HL-60/S4 (cell line): ENCODE measurements at regions not wholly inside any gene's neighbourhood (a gene's known extent, or its start where the extent isn't known, plus 50 kb on each side); places are given as distances from the start of the nearest gene placed in this dataset.
"Not testable (repeated sequence)": the region's sequence is repeated elsewhere in the genome, so short reads cannot be mapped to it uniquely, and the experiment has no call there.

ENCODE experiments used
- in situ Hi-C: fragments of 300-500 bp; cut with MboI; formaldehyde crosslinking; loops from 2 replicates; pipeline ENCODE4 v1.14.3; 2022; ENCODE audit warnings: low sequenced_read_pairs

GRCh38 chr13:61215601-61216000 lies 200.0 kb downstream of the PCDH20 start:
- in situ Hi-C loops: no loop called here

DNA sequence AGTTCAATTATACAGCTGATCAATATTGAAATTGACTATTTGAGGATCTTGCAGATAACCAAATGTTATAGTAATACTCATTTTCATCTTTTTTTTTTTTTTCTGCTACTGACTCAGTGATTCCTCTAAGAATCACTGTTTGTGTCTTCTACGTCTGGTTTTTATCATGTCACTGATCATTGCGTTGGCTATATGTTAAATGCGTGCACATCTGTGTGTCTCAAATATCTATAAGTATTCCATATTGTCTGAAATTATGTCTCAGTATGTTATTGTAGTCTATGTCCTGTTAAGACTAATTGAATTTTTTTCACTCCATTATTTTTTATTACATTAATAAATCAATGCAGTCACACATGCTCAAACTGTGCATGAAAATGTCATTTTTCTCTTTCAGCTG lies 200.5 kb downstream of the PCDH20 start:
- in situ Hi-C loops: no loop called here

DNA sequence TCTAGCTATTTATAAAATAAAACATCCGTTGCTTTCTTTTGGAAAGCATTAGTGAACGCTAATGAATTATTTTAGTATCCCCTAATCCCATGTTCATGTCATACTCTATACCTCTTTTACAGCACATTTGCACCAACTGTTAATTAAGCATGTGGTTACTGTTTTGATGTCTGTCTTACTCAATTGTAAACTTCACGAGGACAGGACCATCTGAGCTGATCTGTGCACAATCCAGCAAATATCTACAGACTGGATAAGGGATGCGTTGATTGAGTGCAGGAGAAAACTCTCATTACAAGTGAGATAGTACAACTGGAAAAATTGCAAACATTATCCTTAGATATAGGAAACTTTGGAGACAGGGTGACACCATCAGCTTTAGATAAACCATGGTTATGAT lies 201.1 kb downstream of the PCDH20 start:
- in situ Hi-C loops: no loop called here

GRCh38 chr13:61205898-61206297 lies 209.8 kb downstream of the PCDH20 start:
- in situ Hi-C loops: not testable (repeated sequence)

- in situ Hi-C loops: no loop called here
These were observed 211.6 kb downstream of the PCDH20 start for GRCh38 chr13:61204025-61204424.

DNA sequence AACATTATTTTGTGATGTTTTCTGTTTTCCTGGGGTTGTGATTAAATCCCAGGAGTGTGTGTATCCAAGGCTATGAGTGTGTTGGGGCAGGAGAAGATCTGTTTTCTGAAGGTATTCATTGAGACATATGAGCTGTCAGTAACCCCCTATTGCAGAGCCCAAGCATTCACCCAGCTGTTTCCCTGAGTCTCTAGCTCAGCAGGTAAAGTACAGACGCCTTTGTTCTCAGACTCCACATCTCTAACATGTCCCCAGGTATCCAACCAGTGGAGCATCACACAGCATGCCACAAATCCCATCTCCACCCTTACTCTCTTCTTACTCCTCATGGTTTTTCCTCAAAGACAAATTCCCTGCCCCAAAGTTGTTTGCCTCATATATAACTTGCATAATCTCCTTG lies 213.6 kb downstream of the PCDH20 start:
- in situ Hi-C loops: no loop called here

GRCh38 chr13:61192826-61193225 lies 222.8 kb downstream of the PCDH20 start:
- in situ Hi-C loops: no loop called here

DNA sequence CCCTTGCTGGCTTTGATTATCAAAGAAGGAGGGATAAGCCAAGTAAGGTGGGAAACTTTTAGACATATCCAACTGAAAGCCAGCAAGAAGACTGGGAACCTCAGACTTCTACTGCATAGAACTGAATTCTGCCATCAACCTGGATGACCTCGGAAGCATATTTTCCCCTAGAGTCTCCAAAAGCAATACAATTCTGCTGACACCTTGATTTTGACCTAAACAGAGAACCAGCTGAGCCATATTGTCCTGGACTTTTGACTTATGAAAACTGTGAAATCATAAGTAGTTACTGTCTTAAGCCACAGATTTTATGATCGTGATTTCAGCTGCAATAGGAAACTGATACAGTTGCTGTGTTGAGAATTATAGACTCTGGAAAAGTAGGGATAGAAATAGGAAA lies 227.6 kb downstream of the PCDH20 start:
- in situ Hi-C loops: no loop called here

GRCh38 chr13:61187471-61187870 lies 228.2 kb downstream of the PCDH20 start:
- in situ Hi-C loops: no loop called here

GRCh38 chr13:61183670-61184069 lies 232.0 kb downstream of the PCDH20 start:
- in situ Hi-C loops: no loop called here

GRCh38 chr13:61180234-61180633 lies 235.4 kb downstream of the PCDH20 start:
- in situ Hi-C loops: no loop called here

GRCh38 chr13:61179741-61180140 lies 235.9 kb downstream of the PCDH20 start:
- in situ Hi-C loops: no loop called here

DNA sequence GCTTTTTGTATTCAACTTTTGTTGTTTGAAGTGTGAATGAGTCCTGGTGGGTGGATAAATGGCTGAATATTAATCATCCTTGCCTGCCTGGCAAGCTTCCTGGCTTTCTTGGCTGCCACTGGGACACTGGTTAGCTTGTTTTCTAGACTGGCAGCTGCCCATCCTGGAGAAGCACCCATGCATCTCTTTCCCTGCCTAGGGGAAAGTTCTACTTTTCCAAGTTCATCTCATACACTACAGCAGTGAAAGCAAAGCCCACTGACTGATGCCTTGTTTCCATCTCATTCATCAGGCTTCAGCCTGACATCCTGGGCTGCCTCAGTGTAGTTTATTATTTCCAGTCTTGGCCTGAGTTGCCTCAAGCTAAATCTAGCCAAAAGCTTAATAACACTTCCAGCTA lies 244.8 kb downstream of the PCDH20 start:
- in situ Hi-C loops: no loop called here

- in situ Hi-C loops: no loop called here
These were observed 253.0 kb downstream of the PCDH20 start for GRCh38 chr13:61162636-61163035.

DNA sequence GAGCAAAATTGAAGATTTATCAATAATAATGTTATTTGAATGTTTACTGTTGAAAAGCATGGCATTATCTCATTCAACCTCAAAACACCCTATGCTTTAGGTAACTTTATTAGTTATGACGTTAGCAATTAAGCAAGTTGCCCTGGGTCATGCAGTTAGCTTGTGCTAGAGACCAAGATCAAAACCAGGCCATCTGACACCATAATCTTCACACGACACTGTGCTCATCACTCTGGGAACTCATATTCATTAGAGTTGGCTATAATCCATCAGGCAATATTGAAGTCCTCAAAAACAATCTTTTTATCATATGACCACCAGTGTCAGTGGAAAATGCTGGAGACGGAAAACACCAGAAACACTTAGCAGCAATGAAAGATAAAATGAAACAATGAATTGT lies 253.5 kb downstream of the PCDH20 start:
- in situ Hi-C loops: no loop called here

DNA sequence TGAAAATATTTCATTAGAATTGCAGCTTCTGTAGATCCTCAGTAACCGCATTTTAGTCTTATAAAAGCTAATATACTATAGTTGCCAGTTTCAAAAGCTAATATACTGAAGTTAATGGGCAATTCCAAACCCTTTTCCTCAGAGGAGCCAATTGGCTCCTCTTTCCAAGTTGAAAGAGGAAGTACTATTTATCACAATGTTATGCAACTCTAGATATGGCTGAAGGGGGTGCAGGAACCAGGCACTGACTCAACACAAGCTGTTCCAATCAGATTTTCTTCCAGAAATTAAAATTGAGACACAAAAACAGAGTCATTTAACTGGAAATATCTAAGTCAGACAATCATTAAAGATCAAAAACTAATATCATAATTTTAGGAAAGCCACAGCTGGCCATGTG lies 258.9 kb downstream of the PCDH20 start:
- in situ Hi-C loops: no loop called here

DNA sequence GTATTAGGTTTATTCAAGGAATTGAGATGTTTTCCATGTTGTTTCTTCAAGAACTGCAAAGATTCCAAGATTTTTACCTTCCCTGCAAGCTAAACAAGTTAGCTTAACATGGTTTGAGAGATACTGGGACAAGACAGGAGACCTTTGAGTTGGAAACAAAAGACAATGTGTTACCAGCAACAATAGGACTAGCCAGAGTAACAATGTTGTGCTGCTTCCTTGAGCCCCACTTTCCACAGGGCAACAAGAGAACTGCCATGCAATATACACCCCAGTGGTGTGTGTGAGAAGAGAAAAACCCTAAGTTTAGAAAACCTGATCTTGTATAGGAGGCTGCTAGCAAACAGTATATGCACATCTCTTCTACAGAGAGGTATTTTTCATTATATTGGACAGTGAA lies 264.6 kb downstream of the PCDH20 start:
- in situ Hi-C loops: no loop called here

DNA sequence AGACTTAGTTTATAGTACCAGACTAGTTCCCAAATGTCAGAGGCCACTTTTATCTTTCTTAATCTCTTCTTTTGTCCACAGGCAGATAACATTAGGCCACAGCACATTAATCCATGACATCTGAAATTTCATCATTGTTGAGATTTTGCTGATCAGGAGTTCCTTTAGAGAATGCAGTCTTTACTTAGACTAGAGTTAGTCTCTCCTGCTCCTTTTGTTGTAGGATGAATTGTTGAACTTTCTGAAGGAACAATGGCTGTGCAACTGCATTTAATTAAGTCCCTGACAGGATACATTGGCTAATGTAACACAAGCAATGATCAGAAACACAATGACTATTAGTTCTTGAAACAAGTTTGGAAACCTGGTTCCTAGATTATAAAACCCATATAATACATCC lies 266.3 kb downstream of the PCDH20 start:
- in situ Hi-C loops: no loop called here

DNA sequence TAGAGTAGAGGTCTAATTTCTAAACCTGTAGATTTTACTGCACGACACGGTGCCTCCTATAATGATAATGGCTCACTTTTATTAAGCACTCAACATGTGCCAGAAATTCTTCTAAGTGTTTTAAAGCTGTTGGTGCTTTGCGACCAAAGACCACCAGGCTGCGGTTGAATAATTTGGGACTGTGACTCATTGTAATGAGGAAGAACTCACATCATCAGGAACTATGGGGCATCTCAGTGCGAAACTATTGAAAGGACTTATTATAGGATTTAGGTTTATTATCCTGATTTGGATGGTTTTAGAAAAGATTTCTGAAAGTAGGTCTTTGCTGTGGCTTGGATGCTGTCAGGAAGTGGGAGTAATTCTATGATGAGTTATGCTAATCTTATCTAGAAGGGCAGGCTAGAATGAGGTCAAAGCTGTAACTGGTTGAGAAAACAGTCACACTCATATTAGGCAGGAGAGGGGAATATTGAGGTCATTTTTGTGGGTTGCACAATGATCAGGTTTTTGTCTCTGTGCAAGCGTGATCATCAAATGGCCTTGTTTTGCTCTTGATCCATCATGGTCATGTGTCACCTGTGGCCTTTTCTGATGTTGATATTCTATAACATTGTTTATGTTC lies 266.8 kb downstream of the PCDH20 start:
- in situ Hi-C loops: no loop called here

DNA sequence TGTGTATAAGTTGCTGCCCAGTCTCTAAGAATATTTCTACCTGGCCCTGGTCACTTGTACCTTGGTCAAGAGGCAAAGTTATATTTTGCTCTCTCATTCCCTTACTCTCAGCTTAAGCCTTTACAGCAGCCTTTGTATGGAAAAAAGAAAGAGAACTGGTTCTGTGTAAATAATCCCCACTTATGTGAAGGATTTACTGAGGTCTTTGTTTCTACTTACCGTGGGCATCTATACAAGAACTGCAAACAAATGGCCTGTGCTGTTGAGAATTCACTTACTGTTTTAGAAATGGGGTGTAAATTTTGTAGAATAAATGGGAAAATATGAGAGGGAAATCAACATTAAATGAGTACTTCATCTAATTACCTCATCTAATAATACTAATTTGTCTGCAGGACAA lies 267.4 kb downstream of the PCDH20 start:
- in situ Hi-C loops: no loop called here

DNA sequence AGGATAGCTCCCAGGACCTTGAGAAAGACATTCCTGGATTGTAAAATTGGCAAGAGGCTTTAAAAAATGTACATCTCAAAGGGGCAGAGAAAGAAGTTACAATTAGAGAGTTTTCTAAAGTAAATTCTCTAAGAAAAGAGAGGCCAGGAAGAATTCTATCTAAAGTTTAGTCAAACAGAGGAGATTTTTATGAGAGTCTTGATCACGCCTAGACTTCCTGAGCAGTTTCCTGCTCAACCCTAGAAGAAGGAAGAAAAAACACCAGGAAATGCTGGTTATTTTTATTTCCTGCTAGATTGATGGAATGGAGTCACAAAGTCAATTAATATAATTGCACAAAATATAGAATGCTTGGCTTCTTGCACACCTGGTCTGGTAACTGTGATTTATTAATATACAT lies 269.1 kb downstream of the PCDH20 start:
- in situ Hi-C loops: no loop called here

DNA sequence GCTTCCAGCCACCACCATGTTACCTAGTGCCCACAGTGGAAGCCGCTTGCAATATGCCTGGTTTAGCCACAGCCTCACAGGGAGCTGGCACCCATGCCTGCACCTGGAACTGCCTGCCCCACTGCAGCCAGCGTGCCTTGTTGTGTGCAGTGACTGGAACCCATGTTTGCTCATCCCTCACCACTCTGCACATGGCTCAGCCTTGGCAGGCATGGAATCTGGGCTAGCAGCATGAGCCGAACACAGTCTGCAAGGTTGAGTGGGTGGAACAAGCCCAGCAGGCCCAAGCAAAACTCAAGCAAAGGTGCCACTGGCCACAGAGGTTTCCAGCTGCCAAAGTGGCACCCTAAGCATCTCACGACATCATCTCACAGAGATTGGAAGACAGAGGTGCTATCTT lies 269.5 kb downstream of the PCDH20 start:
- in situ Hi-C loops: no loop called here

GRCh38 chr13:61144834-61145593 lies 270.6 kb downstream of the PCDH20 start:
- in situ Hi-C loops: no loop called here
